Fibroblast of peridontal ligament (primary cell): ENCODE measurements at regions not wholly inside any gene's neighbourhood (a gene's known extent, or its start where the extent isn't known, plus 50 kb on each side); places are given as distances from the start of the nearest gene placed in this dataset.
A peak's percentile ranks its signal among the peaks of the same experiment; 100 is the strongest.

ENCODE experiments used
- DNase-seq: peaks from one replicate; pipeline ENCODE4 v3.0.0-alpha.2; 2010; ENCODE audit errors: extremely low read depth

DNA sequence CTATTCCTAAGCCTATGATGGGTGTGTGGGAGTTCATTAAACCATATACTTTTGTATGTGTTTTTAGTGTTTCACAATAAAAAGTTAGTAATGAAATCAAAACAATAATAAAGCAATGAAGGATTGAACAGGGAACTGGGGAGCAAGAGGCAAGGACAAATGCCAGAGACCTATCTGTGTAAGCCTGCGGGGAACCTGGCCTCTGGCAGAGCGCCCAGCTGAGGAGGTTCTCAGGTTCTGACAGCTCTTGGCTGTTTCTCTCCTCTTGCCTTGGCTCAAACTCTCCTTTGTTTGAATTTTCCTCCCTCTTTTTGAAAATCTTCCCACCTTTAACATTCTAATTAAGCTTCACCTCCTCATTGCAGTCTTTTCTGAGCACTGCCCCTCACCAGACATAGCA lies 200.0 kb upstream of the NCKAP5 start:
- no peak for DNase-seq

DNA sequence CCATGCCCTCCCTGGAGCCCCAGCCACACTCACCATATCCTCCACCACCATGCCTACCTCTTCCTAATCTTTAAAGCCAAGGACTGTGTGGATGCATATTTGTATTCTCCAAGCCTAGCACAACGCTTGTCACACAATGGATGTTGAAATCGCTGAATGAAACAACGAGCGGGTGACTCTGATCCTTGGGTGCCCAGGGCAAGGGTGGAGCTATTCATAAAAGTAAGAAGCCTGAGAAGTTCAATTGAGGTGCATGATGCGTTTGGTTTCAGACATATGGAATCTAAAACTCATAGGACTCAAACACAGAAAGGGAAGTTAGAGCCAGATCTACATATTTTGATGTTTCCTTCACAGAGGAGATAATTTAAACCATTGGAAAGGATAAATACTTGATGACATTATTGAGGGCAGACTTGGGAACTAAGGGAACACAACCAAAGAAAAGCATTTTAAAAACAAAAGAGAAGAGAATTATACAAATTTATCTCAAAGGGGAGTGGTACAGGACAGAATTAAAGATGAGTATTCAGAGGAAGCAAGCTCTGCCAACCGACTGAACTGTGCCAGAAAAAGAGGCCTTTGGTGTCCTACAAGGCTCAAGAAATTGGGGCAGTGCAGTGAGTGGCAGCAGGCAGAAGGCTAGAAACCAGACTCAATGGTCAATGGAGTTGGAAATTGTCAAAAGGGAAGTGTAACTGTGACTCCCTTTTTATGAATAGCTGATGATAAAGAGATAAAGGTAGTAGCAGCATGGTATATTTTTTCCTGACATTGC lies 200.6 kb upstream of the NCKAP5 start:
- no peak for DNase-seq

DNA sequence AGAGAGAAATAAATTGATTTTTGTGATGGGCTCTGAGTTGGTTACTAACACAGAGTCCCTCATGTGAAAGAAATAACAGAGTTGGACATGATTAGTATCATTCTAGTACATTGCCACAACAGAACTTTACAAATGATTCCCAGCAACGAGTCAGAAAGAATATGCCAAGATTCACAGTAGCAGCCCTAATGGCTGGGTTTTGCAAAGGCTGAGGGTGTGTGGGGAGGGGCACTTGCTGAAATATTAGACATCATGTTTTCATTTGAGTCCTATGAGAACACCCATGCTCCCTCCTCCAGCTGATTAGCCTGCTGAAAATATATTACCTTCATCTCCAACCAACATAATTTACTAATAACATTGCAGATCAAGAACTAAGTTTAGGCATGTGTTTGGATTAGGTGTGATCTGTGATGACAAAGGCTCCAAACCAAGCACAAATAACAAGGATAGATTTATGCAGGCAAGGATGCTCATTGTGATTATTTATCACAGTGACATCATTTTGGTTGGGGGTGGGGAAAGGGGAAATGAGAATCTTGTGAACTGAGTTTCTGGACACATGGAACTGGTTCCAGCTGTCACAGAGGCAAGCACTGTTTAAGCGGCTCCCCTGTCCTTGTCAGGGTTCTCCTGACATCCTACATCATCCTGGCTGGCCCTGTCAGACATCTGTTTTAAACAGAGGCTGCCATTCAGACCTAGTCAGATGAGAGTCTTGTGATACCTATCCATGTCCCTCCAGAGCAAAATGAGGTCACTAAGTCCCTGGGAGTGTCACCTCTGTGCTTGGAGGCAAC lies 205.8 kb upstream of the NCKAP5 start:
- DNase-seq = no peak

DNA sequence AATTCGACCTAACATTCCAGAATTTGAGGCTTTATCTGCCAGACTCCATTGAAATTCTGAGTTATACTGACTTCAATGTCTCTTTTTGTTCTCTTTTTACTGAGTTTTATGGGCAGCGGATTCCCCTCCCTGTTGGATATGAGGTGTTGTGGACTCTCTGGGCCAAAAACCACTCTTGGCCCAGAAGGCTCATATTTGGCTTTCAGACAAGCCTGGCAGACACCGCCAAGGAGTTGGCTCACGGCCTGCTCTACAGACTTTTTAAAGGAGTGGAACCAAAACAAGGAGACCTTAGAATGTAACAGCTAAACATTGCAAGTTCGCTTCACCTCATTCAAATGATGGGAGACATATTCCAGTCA lies 206.4 kb upstream of the NCKAP5 start:
- DNase-seq = no peak

DNA sequence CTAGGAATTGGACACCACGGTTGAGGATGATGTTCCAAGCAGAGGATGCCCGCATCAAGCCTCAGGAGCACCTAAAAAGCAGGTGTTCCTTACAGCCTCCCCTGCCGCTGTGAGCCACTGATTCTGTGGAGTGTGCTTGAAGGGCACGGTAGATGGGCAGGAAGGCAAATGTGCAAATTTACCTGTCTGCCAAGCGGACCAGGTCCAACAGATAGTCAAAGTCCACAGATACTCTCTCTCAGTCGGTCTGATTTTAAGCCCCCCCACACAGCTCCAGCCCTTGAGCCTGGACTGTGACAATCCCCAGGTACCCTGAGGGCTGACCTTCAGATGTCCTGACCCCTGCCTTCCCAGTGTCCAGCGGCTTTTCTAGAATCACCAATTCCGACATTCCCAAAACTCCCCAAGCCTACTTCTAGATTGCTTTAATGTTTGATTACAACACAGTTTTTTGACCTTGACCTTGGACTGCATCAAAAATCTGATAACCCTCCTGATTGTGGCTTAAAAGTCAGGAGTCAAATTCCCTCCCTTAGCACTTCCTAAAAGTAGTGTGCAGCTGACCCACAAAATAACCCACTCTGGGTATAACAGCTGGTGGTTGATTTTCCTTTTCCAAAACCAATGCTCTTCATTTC lies 208.8 kb upstream of the NCKAP5 start:
- no peak for DNase-seq

DNA sequence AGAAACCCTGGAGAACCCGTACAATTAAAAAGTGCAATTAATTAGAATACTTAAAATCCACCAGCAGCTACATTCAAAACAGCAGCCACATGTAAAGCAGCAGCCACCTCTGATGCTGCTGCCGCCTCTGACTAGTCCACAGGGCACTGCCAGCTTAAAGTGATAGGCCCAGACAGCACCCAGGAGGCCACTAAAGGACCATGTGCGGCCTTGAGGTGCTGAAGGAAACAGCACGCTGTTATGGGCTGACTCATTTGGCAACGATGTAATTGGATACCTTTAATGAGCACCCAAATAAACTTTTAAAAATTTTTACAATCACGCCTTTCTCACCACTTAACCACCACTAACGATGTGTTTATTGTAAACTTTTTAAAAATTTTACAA lies 209.3 kb upstream of the NCKAP5 start:
- DNase-seq = no peak

DNA sequence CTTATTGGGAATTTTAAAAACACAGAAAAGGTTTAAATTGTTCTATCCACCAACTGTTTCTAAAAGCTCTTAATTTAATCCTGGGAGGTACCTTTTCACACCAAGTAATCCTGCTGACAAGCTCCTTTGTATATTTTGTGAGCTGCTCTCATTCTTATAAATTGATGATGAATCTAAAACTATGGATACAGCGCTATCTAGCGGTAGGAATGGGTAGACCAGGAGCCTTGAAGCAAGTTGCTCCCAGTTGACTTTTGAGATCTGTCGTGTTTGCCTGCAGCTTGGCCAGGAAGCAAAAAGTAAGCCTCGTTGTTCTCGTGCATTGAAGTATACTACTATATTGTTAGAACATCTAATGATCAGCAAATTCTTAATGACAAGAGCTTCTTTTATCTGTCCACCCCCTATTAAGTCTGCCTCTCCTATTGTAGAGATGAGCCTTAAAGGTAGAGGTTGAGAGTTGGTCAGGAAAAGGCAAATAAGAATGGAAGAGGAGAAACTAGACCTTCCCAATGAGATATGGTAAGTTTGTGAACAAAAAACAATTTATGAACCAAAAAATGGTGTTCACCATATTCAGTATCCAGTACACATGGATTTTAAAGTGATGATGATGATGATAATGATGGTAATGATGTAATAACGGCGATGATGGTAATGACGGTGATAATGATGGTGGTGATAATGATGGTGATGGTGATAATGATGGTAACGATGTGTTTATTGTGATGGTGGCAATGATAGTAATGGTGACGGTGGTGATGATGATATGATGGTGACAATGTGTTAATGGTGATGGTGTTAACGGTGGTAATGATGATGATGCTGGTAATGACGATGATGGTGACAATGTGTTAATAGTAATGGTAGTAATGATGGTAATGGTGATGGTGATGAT lies 212.1 kb upstream of the NCKAP5 start:
- DNase-seq = peak; percentile 93

DNA sequence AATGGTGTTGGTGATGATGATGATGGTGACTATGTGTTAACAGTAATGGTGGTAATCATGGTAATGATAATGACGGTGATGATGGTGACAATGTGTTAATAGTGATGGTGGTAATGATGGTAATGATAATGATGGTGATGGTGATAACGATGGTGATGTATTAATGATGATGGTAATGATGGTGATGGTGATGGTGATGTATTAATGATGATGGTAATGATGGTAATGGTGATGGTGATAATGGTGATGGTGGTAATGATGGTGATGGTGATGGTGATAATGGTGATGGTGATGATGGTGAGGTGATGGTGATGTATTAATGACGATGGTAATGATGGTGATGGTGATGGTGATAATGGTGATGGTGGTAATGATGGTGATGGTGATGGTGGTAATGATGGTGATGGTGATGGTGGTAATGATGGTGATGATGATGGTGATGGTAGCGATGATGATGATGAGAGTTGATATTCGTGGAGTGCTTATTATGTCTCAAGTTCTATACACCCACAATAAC lies 212.8 kb upstream of the NCKAP5 start:
- DNase-seq = no peak

DNA sequence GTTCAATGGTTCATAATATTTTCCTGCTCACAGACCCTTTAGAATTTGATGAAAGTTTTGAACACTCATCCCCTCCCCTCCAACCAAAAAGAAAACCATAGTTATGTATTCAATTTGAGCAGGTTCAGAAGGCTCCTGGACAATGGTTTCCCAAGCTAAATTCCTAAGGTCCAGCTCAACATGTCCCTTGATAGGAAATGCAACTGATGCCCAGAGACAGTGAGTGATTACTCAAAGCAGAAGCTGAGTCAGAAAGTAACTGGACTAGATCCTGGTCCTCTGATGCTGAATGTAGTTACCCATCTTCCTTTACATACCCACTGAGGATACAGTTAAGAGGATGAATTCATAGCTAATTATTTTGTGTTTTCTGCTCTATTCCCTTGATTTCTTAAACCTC lies 218.9 kb upstream of the NCKAP5 start:
- peak; percentile 68 for DNase-seq

DNA sequence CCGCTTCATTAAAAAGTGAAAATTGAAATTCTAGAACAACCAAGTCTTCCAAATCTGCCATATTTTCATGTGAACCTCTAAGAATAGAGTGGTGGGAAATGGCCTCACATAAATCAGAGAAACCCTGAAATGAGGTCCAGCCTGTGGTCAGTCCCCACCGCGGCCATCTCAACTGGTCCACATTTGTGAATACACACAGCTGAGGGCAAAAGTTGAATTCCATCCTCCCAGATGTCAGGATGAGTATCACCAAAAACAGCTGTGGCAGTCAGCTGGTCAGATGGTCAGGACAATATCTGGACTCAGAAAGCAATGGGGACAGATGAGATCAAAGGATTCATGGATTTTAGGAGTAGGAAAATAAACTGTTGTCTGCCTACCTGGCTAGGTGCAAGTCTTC lies 219.4 kb upstream of the NCKAP5 start:
- no peak for DNase-seq

DNA sequence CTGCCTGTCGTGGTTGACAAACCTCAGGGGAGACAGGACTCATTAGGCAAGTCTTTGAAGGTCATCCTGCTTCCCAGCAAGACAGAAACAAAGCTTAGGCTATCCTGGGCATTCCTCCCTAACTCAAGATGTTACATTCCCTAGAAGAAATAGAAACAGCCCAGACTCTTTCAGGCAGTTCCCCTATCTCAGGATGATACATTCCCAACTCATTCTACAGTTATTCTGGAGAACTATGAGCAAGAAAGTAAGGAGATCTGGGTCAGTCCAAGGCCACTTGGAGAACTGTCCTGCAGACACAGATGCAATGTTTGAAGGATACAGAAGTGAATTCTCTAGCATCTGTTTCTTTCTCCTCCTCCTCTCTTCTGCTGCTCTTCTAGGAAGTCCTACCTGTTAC lies 220.1 kb upstream of the NCKAP5 start:
- peak; percentile 32 for DNase-seq

DNA sequence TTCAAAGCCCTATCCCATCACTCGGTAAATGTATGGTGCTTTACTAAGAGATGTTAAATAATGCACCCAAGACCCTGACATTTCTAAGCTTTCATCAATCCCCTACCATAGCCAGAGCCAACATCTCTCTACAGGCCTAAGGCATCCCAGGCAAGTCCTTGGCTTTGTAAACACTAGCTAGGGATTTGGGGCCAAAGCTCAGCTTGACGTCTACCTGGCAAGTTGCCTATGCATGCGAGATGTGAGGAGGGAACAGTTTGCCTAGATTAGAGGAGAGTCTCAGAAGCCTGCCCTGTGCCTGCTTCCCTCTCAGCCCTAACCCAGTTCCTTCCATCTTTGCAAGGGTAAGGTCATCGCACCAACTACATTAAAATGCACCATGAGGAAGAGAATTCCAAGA lies 221.5 kb upstream of the NCKAP5 start:
- no peak for DNase-seq

DNA sequence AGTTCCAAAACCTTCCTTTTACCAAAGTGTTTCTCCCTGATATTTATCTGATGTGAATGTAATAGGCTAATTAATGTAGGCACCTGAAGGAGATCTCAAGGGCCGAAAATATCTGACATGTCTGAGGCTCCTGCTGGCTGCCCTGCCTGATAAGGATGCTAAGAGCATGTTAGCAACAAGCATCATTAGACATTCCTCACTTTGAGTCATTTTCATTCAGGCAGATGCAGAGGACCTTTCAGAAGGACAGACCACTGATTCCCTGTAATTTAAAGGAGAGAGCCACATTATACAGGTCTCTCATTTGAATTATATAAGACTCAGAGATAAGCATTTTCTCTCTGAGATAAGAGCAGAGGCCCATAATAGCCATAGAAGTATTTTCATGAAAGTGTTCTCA lies 222.4 kb upstream of the NCKAP5 start:
- no peak for DNase-seq

DNA sequence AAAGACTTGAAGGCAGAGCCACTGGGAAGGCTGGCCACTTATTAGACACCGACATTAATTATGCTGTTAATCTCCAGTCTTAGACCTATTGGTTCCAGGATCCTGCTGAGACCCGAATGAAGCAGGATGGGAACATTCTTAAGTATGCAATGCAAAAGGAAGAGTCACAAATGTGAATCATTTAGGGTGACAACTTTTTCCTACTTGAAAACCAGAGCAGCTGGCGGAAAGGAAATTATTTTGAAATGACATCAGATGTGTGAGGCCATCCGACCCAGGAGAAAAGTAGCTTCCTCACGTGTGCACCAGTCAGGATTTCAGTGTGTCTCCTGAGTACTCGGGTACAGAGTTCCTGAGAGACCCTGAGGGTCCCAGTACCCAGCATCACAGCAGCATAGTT lies 222.9 kb upstream of the NCKAP5 start:
- peak; percentile 41 for DNase-seq

DNA sequence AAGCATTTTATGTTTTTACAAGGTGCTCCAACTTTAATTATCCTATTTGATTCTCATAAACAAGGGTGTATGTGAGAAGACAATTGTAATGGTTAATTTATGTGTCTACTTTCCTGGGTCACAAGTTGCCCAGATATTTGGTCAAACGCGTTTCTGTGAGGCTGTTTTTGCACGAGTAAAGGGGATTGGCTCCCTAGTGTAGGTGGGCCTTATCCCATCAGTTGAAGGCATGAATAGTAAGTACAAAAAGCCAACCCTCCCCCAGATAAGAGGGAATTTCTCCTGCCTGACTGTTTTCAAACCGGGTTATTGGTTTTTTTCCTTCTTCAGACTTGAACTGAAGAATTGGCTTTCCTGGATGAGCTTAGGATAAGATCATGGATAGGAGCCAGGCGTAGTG lies 224.0 kb upstream of the NCKAP5 start:
- DNase-seq = no peak

DNA sequence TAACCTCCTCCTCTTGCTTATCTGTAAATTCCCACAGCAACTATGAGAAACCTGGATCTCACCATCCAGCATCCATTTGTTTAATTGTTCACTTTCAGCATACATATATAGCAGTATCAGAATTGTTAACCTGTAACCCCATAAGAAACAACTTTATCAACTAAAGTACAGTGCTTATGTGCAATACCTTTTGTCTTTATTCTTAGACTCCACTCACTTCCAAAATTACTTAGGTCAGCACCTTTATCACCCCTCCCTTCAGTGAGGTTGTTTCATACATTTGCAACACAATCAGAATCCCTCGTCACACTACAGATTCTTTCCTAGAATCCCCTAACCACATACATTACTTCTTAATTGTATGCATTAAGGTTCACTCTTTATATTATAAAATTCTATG lies 225.9 kb upstream of the NCKAP5 start:
- no peak for DNase-seq

DNA sequence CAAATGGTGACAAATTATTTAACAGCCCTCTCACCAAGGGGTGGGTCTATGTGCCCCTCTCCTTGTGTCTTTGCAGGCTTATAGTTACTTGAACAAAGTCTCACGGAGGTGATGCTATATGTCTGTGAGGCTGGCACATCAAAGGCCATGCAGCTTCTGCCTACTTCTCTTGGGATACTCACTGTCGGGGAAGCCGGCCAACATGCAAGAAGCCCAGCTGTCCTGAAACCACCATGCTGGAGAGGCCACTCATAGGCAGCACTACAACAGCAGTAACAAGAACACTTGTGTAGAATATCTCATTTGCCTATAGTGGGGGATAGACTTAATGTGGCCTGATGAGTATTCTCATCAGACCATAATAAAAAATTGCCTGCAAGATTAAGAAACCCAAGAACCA lies 233.7 kb upstream of the NCKAP5 start:
- DNase-seq = no peak

DNA sequence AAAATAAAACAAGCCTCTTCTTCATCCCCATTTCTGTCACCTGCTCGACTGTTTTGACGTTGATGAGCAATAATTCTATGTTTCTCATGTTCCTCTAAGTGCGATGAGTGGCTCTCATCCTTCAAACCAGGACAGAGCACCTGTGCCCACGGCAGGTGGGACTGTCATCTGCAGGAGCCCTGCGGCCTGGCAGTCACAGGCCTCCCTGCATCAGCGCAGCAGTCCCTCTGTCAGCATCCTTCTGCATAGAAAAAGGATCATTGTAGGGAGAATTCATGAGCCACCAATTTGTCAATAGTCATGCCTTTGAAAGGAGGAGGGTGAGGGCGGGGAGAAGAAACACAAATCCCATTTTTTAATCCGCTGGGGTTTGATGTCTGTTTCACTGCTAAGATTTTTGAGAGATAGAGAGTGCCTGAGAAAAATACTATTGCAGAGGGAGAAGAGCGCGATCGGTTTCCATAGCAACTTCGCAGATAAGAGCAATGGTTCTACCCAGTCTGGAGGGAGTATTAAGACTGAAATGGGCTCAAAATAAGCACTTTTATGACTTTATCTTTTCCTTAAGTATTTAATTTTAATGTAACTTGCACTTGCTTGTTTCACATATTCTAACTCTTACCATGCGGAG lies 234.3 kb upstream of the NCKAP5 start:
- DNase-seq = no peak

DNA sequence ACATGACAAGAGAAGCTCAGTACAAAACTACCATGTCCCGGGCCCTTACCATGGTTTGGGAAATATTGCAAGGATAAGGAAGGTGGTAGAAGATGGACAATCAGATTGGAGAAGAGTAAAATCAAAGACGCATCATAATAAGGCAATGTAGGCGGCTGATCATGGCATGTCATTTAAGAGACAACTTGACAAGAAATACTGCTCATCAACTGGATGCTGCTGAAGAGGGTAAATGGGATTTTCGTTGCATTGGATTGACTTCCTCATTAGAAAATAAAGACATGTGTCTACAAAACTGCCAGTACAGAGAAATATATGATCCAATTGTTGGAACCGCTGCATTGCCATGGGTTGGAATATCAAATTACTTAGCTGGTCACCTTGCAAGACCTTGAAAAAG lies 238.3 kb upstream of the NCKAP5 start:
- DNase-seq = no peak

DNA sequence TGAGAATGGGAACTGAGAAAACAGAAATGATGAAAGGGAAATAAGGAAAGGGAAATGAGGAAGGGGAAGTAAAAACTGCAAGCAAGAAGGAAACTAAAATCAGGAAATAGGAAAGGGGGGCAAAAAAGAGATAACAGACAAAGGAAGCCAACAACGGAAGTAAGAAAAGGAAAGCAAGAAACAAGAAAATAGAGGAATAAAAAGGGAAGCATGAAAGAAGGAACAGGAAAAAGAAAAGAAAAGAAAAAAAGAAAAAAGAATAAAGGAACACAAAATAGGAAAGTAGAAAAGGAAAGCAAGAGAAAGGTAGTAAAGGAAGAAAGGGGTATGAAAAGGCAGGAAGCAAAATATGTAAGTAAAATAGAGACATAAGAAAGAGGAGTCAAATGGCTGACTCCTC lies 241.2 kb upstream of the NCKAP5 start:
- no peak for DNase-seq

DNA sequence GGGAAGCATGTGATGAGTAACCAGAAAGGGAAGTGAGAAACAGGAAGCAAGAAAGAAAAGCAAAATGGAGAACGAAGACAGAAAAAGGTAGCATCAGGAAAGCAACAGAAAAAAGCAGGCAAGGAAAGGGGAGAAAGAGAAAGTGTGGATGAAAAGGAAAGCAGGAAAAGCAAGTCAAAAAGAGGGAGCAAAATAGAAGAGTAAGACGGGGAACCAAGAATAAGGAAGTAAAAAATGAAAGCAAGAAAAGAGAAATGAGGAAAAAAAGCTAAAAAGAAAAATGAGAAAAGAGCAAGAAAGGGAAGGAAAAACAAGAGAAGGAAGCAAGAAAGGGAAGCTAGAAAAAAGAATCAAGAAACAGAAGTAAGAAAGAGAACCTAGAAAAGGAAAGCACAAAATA lies 242.3 kb upstream of the NCKAP5 start:
- no peak for DNase-seq
